Globus pallidus (tissue), 1 donor: ENCODE measurements at regions not wholly inside any gene's neighbourhood (a gene's known extent, or its start where the extent isn't known, plus 50 kb on each side); places are given as distances from the start of the nearest gene placed in this dataset.

ENCODE experiments used
- DNase-seq: peaks from one replicate; pipeline ENCODE4 v3.0.0-alpha.2; 2015; ENCODE audit warnings: low spot score

DNA sequence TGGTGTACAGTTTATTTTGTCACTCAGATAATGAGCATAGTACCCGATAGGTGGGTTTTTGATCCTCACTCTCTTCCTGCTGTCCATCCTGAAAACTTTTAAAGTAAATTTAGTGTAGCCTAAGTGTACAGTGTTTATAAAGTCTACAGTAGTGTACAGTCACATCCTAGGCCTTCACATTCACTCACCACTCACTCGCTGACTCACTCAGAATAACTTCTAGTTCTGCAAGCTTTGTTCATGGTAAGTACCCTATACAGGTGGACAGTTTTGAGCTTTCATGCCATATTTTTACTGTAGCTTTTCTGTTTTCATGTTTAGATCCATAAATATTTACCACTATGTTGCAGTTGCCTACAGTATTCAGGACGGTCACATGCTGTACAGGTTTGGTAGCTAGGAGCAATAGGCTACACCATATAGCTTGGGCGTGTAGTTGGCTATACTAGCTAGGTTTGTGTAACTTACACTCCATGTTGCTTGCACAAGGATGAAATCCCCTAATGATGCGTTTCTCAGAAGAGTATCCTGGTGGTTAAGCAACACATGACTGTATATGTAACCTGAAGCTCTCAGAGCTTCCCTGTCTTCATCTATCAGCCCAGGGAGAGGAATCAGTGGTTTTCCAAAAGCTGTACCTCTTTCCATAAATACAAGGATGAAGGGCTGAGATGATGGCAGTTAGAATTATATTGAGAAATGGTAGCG is 87.6 kb upstream of the SLC25A26 start:
- no peak for DNase-seq

DNA sequence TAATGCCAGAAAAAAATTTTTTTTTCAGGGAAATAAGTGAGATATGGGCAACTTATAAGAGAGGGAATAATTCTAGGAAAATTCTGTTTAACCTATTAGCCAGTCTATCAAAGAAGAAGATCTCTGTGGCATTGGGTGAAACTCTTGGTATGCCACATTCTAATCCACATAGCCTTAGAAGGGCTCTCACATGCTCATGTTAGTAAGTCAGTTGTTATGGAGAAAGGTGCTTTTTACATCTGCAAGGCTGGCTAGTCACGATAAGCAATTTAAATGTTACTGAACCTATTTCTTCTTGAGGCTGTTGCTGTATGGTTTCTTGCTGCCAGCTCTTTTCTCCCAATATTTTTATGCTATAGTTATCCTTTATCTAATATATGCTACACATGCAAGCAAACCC is 89.9 kb upstream of the MAGI1 start:
- no peak for DNase-seq

- DNase-seq = no peak
Measured at GRCh38 chr3:66121318-66121717, 82.6 kb upstream of the MAGI1 start.

DNA sequence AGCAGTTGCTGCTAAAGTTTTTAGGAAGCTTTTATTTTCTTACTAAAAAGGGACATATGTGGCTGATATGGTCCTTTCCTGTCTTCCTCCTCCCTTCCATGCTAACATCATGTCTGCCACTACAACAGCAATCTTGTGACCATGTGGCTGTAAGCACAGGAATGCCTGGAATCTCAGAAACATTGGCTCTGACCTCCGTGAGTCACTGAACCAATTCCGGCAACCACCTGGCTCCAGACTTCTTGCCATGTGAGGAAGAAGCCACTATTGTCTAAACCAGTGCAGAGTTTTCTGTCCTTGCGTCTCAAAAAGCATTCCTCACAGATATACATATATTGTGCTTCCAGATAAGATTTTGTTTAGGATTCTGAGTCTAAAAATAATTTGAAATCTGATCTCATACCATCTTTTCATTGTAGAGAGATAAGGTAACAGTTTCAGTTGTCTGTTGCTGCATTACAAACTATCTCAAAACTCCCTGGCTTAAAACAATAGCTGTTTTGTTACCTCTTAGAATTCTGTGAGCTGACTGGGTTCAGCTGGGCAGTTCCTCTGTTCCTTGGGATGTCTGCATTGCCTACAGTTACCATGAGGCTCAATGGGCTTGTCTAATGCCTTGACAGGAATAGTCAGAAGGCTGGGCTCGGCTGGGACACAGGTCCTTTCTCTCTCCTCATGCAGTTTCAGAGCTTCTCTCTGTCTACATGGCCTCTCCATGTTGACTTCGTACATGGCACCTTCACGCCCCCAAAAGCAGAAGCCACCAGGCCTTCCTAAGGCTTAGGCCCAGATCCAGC is 77.3 kb upstream of the MAGI1 start:
- no peak for DNase-seq

GRCh38 chr3:66113542-66113941 is 74.8 kb upstream of the MAGI1 start:
- no peak for DNase-seq

DNA sequence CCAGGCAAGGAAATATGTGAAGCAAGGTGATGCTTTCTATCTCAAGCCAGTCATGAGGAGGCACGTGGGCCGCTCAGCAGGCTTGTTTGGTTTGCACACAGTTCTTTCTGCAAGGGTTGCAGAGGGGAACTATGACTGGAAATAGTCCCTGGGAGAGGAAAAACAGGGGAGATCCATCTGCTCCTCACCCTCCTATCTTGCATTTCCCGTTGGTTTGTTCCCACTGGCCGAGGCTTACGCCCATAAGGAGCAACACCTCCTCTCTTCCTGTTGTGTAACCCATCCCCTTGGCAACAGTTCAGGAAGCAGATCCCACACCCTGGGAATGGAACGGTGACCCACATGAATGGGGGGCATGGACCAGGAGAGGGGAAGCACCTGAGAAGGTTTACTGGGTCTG is 72.1 kb upstream of the MAGI1 start:
- DNase-seq = no peak

- no peak for DNase-seq
Measured at GRCh38 chr3:66107855-66108254, 69.1 kb upstream of the MAGI1 start.

DNA sequence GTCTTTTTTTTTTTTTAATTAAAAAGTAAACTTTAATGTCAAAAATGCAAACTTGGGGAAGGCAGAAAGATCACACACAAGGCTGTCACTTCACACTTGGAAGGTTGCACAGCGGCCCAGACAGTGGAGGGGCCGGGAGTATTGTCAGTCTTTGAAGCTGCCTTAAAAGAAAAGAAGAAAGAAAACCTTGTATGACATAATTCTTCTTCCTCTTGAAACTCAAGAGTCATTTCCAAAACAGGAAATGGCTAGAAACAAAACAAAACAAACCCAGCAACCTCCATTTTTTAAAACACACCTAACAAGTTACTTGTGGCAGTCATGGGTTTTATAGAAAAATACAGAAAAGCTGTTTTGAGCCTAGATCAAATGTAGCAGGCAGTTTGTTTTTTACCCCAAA is 68.1 kb upstream of the MAGI1 start:
- no peak for DNase-seq

DNA sequence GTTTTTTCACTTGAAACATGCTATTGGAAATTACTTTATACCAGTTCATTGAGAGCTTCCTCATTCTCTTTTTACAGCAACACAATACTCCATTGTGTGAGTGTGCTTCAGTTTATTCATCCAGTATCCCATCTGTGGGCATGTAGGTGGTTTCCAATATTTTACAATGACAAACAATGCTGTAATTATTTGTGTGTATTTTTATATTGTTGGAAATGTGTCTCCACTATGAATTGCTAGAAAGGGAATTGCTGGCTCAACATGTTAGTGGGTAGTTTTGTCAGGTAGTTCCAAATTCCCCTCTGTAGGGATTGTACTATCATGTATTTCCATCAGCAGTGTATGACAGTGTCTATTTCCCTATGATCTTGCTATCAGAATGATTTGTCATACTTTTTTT is 65.8 kb upstream of the MAGI1 start:
- DNase-seq = no peak

DNA sequence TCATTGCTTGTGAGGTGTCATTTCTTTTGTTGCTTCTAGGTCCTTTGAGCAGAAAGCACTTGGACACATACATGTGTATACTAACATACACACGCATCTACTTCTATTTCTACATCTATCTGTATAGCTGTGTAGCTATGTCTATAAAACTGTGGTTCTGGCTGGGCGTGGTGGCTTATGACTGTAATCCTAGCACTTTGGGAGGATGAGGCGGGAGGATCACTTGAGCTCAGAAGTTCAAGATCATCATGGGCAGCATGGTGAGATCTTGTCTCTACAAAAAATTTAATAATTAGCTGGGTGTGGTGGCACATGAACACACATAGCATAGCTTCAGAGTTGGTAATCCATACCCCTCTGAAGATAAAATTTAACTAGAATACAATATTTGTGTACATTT is 65.0 kb upstream of the MAGI1 start:
- no peak for DNase-seq

GRCh38 chr3:66101901-66102300 is 63.2 kb upstream of the MAGI1 start:
- no peak for DNase-seq

- DNase-seq = no peak
Measured at GRCh38 chr3:66099541-66100065, 60.9 kb upstream of the MAGI1 start.

- no peak for DNase-seq
Measured at GRCh38 chr3:66098436-66098835, 59.7 kb upstream of the MAGI1 start.

- no peak for DNase-seq
Measured at GRCh38 chr3:66097647-66098046, 58.9 kb upstream of the MAGI1 start.

DNA sequence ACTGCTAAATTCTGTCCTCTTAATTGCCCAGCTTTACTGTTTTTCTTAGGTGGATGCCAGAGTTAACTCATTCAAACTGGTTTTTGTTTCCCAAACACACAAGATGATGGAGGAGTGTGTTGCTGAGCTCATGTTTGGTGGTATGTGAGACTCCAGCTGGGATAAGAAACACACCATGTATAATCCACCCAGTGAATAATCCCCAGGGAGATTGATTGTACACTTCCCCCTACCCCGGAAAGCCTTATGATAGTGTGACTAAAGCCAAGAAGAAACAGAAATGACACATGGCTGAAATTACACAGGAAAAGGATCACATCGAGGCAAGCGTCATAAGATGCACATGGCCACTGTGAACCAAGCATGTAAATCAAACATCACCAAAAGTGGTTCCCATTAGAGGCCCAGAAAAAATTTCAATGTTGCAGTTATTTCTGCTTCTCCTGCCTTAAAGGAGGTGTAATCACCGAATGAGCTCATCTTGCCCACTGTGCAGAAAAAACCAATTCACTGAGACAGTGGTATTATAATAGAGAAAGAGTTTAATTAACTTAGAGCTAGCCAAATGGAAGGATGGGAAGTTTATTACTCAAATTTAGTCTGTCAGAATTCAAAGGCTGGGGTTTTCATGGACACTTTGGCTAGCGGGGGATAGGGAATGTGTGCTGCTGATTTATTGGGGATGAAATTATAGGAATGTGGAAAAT is 56.7 kb upstream of the MAGI1 start:
- DNase-seq = no peak

DNA sequence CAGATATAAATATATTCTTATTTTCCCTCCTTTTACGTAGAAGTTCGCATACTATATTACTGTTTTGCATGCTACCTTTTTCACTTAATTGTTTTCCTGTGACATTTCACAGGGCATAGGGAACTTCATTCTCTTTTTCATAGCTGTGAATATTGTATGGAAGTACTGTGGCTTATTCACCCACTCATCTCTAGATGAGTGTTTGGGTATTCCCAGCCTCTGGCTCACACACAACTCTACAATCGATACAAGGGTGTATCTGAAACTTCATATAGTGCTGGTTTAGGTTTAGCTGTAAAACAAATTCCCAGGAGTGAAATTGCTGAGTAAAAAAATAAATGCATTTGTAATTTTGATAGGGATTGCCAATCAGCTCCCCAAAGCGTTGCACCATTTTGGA is 55.3 kb upstream of the MAGI1 start:
- DNase-seq = no peak

DNA sequence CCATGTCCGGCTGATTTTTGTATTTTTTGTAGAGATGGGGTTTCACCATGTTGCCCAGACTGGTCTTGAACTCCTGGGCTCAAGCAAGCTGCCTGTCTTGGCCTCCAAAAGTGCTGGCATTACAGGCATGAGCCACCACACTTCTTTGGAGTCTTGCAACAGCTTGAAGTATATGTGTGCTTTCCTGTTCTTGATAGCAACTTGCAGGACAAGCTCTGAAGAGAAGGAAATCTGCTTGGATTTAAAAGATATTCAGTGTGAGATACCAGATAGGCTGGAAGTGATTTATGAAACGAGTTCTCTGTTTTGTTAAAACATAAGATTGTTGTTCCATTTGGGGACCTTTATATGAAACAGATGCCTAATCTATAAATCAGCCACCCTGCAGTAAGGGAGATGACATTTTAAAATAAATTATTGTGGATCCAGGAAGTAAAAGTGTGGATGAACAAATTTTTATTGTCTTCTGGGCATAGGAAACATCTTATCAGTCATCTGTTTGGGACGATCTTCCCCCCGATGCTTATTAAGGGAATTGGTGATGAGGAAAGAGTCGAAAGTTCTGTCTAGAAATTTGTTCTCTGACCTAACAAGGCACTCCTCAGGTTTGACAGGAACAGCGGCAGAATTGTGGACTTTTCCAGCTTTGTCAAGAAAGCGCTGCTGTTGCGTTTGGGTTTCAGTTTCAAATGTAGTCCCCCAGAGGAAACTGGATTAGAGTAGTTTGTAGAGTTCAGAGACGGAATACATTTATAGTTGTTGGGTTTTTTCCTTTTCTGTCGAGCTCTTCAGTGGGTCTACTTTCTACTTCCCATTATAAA is 53.7 kb upstream of the MAGI1 start:
- DNase-seq = no peak
